ENCODE measurements at regions not wholly inside any gene's neighbourhood (a gene's known extent, or its start where the extent isn't known, plus 50 kb on each side); places are given as distances from the start of the nearest gene placed in this dataset.

DNA sequence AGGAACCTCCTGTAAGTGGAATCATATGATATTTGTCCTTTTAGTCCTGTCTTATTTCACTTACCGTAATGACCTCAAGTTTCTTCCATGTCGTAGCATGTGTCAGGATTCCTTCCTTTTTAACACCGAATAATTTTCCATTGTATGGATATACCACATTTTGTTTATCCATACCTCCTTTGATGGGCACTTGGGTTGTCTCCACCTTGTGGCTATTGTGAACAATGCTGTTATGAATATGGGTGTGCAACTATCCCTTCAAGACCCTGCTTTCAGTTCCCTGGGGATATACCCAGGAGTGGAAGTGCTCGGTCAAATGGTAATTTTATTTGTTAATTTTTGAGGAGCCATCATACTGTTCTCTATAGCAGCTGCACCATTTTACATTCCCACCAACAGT is 244.9 kb upstream of the BLID start:
- no peaks in the 10 kb centered on the region for H3K9me3 ChIP-seq (replicated peaks in 1 of 3)
- TF ChIP-seq, protein P1, sequence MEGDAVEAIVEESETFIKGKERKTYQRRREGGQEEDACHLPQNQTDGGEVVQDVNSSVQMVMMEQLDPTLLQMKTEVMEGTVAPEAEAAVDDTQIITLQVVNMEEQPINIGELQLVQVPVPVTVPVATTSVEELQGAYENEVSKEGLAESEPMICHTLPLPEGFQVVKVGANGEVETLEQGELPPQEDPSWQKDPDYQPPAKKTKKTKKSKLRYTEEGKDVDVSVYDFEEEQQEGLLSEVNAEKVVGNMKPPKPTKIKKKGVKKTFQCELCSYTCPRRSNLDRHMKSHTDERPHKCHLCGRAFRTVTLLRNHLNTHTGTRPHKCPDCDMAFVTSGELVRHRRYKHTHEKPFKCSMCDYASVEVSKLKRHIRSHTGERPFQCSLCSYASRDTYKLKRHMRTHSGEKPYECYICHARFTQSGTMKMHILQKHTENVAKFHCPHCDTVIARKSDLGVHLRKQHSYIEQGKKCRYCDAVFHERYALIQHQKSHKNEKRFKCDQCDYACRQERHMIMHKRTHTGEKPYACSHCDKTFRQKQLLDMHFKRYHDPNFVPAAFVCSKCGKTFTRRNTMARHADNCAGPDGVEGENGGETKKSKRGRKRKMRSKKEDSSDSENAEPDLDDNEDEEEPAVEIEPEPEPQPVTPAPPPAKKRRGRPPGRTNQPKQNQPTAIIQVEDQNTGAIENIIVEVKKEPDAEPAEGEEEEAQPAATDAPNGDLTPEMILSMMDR (IDR thresholded peaks at IDR 0.05): no peak
- no peak for TF ChIP-seq POLR2A (IDR thresholded peaks at IDR 0.05)
- no peak for DNase-seq
- H3K27ac ChIP-seq: no peak overlapping the region
- H3K36me3 ChIP-seq (replicated peaks in 1 of 2): no peaks in the 10 kb centered on the region
- no peaks in the 10 kb centered on the region for H3K4me1 ChIP-seq (replicated peaks in 1 of 2)
- no peaks in the 10 kb centered on the region for H3K27me3 ChIP-seq
- no peak overlapping the region for H3K4me3 ChIP-seq
- intact Hi-C loops (cut with DNase I): no loop called here
- WGBS, 4 donors: 90 to 98% (median 94%) methylated on average over 4 of the region's 4 CpGs

DNA sequence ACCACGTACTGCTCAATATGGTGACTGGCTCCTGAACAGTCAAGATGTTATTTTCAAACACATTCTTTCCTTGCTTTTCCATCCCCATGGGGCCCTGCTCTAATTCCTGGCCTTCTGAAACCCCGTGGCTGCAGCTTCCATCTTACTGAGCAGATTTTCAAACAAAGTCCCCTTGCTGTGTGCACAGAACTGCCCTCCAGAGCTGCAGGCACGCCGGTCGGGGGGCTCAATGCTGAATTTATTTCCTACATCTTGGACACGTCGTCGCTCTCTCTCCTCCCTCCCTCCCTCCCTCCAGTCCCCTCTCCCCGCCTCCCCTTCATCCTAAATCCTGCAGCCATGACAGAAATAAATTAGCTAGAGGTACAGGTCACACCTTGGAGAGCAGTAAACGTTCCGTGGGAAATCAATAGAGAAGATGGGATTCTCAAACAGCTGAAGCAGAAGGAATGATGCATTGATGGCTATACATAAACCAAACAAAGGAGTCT is 243.1 kb upstream of the BLID start:
- Histone ChIP-seq H3K27me3 (no peaks in the 10 kb centered on the region), H3K4me1 (replicated peaks in 1 of 2) (no peaks in the 10 kb centered on the region), H3K9me3 (replicated peaks in 1 of 3) (no peaks in the 10 kb centered on the region), H3K4me3 (no peak overlapping the region), H3K36me3 (replicated peaks in 1 of 2) (no peaks in the 10 kb centered on the region), H3K27ac (no peak overlapping the region)
- WGBS, 4 donors: 46 to 72% (median 65%) methylated on average over 11 of the region's 11 CpGs
- intact Hi-C loops (cut with DNase I): no loop called here
- no peak for DNase-seq
- TF ChIP-seq, protein P1 (IDR thresholded peaks at IDR 0.05): no peak
- TF ChIP-seq POLR2A (IDR thresholded peaks at IDR 0.05): no peak

DNA sequence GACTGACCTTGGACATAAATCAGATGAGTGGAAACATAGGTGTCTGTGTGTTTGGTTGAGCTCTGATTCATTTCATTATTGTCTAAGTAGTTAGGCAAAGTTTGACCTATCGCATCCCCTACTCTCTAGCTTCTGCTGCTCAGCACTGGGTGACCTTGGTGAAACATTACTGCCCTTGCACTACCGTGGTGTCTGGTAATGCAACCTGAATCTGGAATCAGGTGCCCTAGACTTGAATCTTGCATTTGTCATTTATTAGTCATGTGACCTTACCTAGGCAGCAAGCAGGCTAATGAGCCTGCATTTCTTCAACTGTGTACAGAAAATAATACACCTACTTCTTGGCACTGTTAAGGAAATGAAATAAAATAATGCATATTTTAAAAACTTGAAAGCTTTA is 242.3 kb upstream of the BLID start:
- 48 to 73% (median 65%) methylated on average over 2 of the region's 2 CpGs for WGBS, 4 donors
- no peak for TF ChIP-seq POLR2A (IDR thresholded peaks at IDR 0.05)
- TF ChIP-seq, protein P1 (IDR thresholded peaks at IDR 0.05): no peak
- Histone ChIP-seq H3K4me3 (no peak overlapping the region), H3K36me3 (replicated peaks in 1 of 2) (no peaks in the 10 kb centered on the region), H3K9me3 (replicated peaks in 1 of 3) (no peaks in the 10 kb centered on the region), H3K4me1 (replicated peaks in 1 of 2) (no peaks in the 10 kb centered on the region), H3K27ac (no peak overlapping the region), H3K27me3 (no peaks in the 10 kb centered on the region)
- DNase-seq: no peak
- intact Hi-C loops (cut with DNase I): no loop called here

DNA sequence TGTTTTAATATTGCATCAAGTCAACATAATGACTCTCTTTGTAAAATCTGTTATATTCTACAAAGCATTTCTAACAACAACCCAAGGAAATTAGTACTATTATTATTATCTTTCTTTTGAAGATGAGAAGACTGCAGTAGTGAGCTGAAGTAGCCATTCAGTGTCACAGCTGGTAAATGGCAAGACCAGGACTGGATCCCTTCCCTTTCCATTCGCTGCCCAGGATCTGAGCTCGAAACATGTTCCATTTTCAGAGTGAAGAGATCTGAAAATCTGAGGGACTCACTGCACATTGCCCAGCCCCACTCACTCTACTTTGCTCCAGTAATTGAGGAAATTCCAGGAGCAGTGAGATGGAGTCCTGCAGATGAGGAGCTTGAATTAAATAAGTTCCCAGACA is 240.0 kb upstream of the BLID start:
- H3K36me3 ChIP-seq (replicated peaks in 1 of 2): no peaks in the 10 kb centered on the region
- intact Hi-C loops (cut with DNase I): no loop called here
- no peak overlapping the region for H3K4me3 ChIP-seq
- no peak overlapping the region for H3K27ac ChIP-seq
- no peaks in the 10 kb centered on the region for H3K4me1 ChIP-seq (replicated peaks in 1 of 2)
- no peaks in the 10 kb centered on the region for H3K27me3 ChIP-seq
- WGBS, 4 donors: 91 to 100% (median 97%) methylated on average over 2 of the region's 2 CpGs
- no peaks in the 10 kb centered on the region for H3K9me3 ChIP-seq (replicated peaks in 1 of 3)
- no peak for DNase-seq
- TF ChIP-seq, protein P1 (IDR thresholded peaks at IDR 0.05): no peak
- no peak for TF ChIP-seq POLR2A (IDR thresholded peaks at IDR 0.05)

Data from adrenal gland (tissue), 9 donors.